SK-N-MC (cell line): ENCODE measurements at regions not wholly inside any gene's neighbourhood (a gene's known extent, or its start where the extent isn't known, plus 50 kb on each side); places are given as distances from the start of the nearest gene placed in this dataset.

Experiments
- EZH2 ChIP-seq: fragments of 200-600 bp; sonication (generic); IDR thresholded peaks from one replicate; pipeline ENCODE4 v1.6.1; 2017; ENCODE audit warnings: antibody characterized with exemption
- FOXP2 ChIP-seq: optimal IDR thresholded peaks from 2 replicates; pipeline ENCODE3; 2011; ENCODE audit warnings: mild to moderate bottlenecking, moderate library complexity; ENCODE audit not compliant: insufficient read depth; ENCODE audit errors: extremely low read length, control extremely low read depth
- POLR2AphosphoS5 ChIP-seq: IDR thresholded peaks from 2 replicates; pipeline ENCODE4 v1.6.1; 2012; ENCODE audit warnings: mild to moderate bottlenecking, low read depth, low read length, borderline replicate concordance

GRCh38 chr11:128326791-128327190, 260.6 kb downstream of the ETS1 start:
- TF ChIP-seq EZH2: no peak
- no peak for TF ChIP-seq POLR2AphosphoS5
- no peak for TF ChIP-seq FOXP2
